ENCODE measurements at regions not wholly inside any gene's neighbourhood (a gene's known extent, or its start where the extent isn't known, plus 50 kb on each side); places are given as distances from the start of the nearest gene placed in this dataset.

DNA sequence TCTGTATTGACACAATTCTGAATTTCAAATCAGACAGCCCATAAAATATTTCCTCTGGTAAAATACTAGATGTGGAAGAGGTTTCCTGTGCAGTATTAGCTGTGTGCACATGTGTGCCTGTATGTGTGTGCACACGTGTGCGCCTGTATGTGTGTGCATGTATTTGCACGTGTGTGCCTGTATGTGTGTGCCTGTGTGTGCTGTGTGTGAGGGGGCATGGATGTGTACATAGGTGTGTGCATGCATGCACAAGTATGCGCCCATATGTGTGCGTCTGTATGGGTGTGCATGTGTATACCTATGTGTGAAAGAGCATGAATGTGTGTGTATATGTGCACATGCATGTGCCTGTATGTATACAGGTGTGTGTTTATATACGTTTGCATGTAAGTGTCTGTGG lies 191.4 kb downstream of the KLF6 start:
- H4K20me1 ChIP-seq: no peaks in the 10 kb centered on the region
- H3K36me3 ChIP-seq: no peaks in the 10 kb centered on the region
- H3K27ac ChIP-seq: no peak overlapping the region
- H3K27me3 ChIP-seq: no peaks in the 10 kb centered on the region
- peaks cover 6% of the 10 kb centered on the region; the same call in 1 of the 2 replicates for H3K4me1 ChIP-seq
- TF ChIP-seq Cebpa-rat (IDR thresholded peaks at IDR 0.05): no peak
- H3K9ac ChIP-seq: no peak overlapping the region
- no peak overlapping the region for H3K4me3 ChIP-seq
- H3K4me2 ChIP-seq: no peak overlapping the region
- H3K9me3 ChIP-seq: no peaks in the 10 kb centered on the region

DNA sequence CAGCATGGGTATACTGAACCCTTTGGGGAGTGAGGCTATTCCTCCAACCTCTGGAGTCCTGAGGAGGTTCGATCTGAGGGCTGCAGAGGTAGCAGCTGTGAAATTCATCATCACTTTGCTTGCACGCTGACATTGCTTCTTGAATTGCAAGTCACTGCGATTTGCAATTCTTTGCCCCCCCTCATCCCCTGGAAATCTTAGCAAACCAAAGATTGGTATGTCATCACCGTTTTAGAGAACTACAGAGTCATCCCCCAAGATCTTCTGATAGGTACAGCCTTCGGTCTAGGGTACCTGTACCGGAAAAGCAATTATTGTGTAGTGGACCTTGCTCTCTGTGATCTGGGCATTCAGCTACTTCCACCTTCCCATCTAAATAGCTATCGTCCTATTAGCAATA lies 192.6 kb downstream of the KLF6 start:
- no peaks in the 10 kb centered on the region for H3K27me3 ChIP-seq

DNA sequence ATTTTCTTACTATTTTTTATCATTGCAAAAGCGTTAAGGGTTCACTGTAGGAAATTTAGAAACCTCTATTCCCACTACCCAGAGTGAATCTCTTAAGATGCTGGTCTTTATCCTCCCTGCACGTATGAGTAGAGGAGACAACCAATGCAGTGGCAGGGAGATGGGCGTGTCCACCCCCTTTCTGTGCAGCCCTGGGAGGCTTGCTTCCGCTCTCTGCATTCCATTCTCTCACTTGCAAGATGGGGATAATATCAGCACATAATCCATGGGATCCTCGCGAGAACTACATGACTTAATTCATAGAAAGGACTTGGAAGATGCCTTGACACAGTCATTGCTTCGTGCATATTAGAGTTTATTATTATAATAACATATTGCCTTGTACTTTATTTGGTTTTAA lies 196.2 kb downstream of the KLF6 start:
- no peaks in the 10 kb centered on the region for H3K36me3 ChIP-seq
- no peaks in the 10 kb centered on the region for H4K20me1 ChIP-seq
- TF ChIP-seq Cebpa-rat (IDR thresholded peaks at IDR 0.05): no peak
- H3K4me1 ChIP-seq: peaks cover 6% of the 10 kb centered on the region; the same call in 1 of the 2 replicates
- H3K27ac ChIP-seq: no peak overlapping the region
- no peak overlapping the region for H3K4me3 ChIP-seq
- H3K9me3 ChIP-seq: no peaks in the 10 kb centered on the region
- no peaks in the 10 kb centered on the region for H3K27me3 ChIP-seq
- H3K9ac ChIP-seq: no peak overlapping the region
- H3K4me2 ChIP-seq: no peak overlapping the region

More for the DNA sequence above, 192.6 kb downstream of the KLF6 start:
- Histone ChIP-seq H3K27ac (no peak overlapping the region), H3K4me1 (peaks cover 6% of the 10 kb centered on the region; the same call in 1 of the 2 replicates), H3K4me3 (no peak overlapping the region), H3K9me3 (no peaks in the 10 kb centered on the region), H4K20me1 (no peaks in the 10 kb centered on the region), H3K9ac (no peak overlapping the region), H3K36me3 (no peaks in the 10 kb centered on the region), H3K4me2 (no peak overlapping the region)
- no peak for TF ChIP-seq Cebpa-rat (IDR thresholded peaks at IDR 0.05)

DNA sequence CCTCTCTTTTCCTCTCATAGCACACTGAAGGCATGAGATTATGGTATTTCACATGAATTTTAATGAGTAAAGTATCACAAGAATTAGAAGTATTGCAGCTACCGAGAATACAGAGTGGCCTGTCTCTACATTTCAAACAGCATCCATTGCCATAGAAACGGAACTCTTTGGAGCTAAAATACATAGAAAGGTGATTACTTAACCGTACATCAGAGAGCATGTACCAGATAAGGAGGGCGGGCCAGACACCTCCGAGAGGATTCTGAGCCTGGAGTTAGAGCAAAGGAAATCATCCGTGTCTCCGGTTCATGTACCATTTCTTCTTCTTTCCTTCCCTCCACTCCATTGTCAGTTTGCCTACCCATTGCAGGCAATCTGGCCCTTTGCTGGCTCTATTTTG lies 196.7 kb downstream of the KLF6 start:
- Histone ChIP-seq H3K27me3 (no peaks in the 10 kb centered on the region), H4K20me1 (no peaks in the 10 kb centered on the region), H3K27ac (no peak overlapping the region), H3K9ac (no peak overlapping the region), H3K4me1 (peaks cover 6% of the 10 kb centered on the region; the same call in 1 of the 2 replicates), H3K4me2 (no peak overlapping the region), H3K4me3 (no peak overlapping the region), H3K36me3 (no peaks in the 10 kb centered on the region), H3K9me3 (no peaks in the 10 kb centered on the region)
- no peak for TF ChIP-seq Cebpa-rat (IDR thresholded peaks at IDR 0.05)

DNA sequence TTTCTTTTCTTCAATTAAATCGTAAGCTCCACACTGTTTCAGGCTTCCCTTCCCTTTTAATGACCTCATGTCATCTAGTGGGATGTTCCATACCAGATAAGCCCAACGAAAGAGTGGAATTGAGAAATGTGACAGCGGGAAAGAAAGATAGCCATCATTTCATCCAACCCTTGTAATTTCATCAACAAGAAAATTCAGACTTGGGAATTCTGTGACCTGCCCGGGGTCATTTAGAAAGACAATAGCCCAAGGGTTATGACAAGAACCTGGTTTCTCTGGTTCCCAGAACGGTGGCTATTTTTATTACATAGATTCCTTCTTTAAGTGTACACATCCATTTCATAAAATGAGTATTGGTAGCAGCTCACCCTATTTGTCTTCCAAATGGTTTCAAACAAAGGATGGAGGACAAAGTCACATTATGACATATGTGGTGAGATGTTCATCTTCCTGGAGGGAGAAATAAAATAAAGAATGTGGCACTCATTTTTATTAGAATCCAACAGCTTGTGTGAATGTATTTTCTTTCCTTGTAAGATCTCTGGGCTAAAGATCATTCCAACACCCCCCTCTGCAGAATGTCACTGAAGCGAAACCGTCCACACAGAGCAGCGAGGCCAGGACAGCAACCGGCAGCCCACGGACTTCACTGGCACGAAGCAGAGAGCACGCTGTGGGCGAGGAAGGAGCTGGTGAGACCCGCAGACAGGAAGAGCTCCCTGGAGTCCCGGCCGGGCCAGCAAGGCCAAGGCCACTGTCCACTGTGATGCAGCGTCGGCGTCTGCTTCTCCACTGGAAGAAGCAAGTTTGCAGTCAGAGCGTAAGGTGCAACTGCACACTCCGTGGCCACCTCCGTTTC lies 199.9 kb downstream of the KLF6 start:
- Histone ChIP-seq H3K4me1 (peaks cover 6% of the 10 kb centered on the region; the same call in 1 of the 2 replicates), H4K20me1 (no peaks in the 10 kb centered on the region), H3K27ac (no peak overlapping the region), H3K36me3 (no peaks in the 10 kb centered on the region), H3K9ac (no peak overlapping the region), H3K4me3 (no peak overlapping the region), H3K9me3 (no peaks in the 10 kb centered on the region), H3K4me2 (no peak overlapping the region), H3K27me3 (no peaks in the 10 kb centered on the region)
- TF ChIP-seq Cebpa-rat (IDR thresholded peaks at IDR 0.05): no peak

DNA sequence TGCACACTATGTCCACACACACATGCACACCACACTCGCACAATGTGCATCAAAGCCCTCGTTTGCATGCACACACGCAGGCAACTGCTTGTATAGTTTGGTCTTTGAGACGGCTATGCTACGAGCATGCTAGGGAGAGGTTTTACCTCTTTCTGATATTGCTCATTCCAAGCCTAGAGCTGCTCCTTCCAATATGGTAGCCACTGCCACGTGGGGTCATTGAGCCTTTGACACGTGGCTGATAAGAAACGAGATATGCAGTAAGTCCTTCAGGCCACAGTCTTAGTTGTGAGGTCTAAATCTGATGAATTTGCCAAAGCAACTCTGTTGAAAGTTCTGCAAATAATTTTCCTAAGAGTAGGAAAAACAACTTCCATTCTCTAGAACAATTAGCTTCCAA lies 204.4 kb downstream of the KLF6 start:
- TF ChIP-seq Cebpa-rat (IDR thresholded peaks at IDR 0.05): no peak
- no peaks in the 10 kb centered on the region for H3K9me3 ChIP-seq
- H3K4me2 ChIP-seq: no peak overlapping the region
- no peak overlapping the region for H3K27ac ChIP-seq
- H3K9ac ChIP-seq: no peak overlapping the region
- H3K4me3 ChIP-seq: no peak overlapping the region
- H3K4me1 ChIP-seq: peaks cover 16% of the 10 kb centered on the region
- H3K27me3 ChIP-seq: no peaks in the 10 kb centered on the region
- no peaks in the 10 kb centered on the region for H4K20me1 ChIP-seq
- no peaks in the 10 kb centered on the region for H3K36me3 ChIP-seq

DNA sequence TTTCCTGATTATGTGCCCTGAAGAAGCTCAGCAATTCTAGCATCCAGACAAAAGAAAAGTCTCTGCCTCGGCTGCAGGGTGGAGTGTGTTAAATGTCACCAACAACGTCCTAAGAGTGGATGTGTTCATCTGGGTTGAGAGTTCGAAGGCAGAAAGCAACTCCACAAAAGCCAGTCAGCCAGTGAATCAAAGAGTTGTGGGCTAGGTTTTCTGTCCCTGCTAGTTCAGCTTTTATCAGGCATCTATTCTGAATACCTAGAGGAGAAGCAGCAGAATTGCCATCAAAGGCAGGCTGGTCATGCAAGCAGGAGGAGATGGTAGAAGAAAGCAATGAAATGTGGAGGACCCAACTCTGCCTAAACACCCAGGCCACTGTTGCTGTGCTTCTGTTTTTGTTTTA lies 205.2 kb downstream of the KLF6 start:
- H4K20me1 ChIP-seq: no peaks in the 10 kb centered on the region
- no peaks in the 10 kb centered on the region for H3K36me3 ChIP-seq
- no peaks in the 10 kb centered on the region for H3K9me3 ChIP-seq
- H3K4me3 ChIP-seq: no peak overlapping the region
- no peak overlapping the region for H3K9ac ChIP-seq
- no peak overlapping the region for H3K27ac ChIP-seq
- no peaks in the 10 kb centered on the region for H3K27me3 ChIP-seq
- H3K4me2 ChIP-seq: peak overlapping the region; percentile 58
- peaks cover 23% of the 10 kb centered on the region for H3K4me1 ChIP-seq
- TF ChIP-seq Cebpa-rat (IDR thresholded peaks at IDR 0.05): no peak

DNA sequence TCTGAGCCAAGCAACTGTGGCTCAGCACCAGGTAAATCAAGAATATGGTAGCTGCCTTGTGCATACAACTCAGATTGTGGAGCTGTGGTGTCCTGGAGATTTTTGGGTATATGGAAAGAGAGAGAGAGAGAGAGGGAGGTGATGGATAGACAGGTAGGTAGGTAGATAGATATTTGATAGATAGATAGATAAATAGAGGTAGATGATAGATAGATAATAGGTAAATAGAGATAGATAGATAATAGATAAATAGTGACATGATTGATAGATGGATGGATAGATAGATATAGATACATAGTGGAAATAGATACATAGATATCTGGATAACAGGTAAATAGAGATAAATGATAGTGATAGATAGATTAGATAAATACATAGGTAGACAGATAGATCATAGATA lies 206.3 kb downstream of the KLF6 start:
- no peak overlapping the region for H3K9ac ChIP-seq
- H3K4me2 ChIP-seq: no peak overlapping the region
- TF ChIP-seq Cebpa-rat (IDR thresholded peaks at IDR 0.05): no peak
- peaks cover 35% of the 10 kb centered on the region for H3K4me1 ChIP-seq
- no peaks in the 10 kb centered on the region for H3K27me3 ChIP-seq
- H3K36me3 ChIP-seq: no peaks in the 10 kb centered on the region
- H3K4me3 ChIP-seq: no peak overlapping the region
- no peaks in the 10 kb centered on the region for H3K9me3 ChIP-seq
- H3K27ac ChIP-seq: no peak overlapping the region
- no peaks in the 10 kb centered on the region for H4K20me1 ChIP-seq

DNA sequence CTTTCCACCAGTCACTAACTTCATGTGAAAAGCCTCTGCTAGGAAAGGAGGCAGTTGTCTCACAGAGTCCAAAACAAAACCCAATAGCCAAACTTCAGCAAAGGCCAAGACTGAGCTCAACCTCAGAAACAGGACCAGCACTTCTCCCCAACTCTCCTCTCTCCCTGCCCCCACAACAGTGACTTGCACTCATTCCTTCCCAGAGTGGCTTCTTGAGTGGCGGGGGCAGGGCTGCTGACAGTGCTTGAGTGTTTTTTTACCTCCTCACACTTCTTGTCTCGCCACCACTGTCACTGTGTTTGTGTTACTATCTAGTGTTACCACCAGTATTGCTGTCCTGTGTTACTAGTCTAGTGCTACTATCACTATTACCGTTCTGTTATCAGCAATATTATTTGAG lies 206.8 kb downstream of the KLF6 start:
- no peaks in the 10 kb centered on the region for H3K36me3 ChIP-seq
- no peaks in the 10 kb centered on the region for H3K27me3 ChIP-seq
- H3K4me3 ChIP-seq: no peak overlapping the region
- no peak overlapping the region for H3K9ac ChIP-seq
- no peak overlapping the region for H3K4me2 ChIP-seq
- TF ChIP-seq Cebpa-rat (IDR thresholded peaks at IDR 0.05): no peak
- peaks cover 40% of the 10 kb centered on the region for H3K4me1 ChIP-seq
- H3K27ac ChIP-seq: no peak overlapping the region
- H4K20me1 ChIP-seq: no peaks in the 10 kb centered on the region
- no peaks in the 10 kb centered on the region for H3K9me3 ChIP-seq

DNA sequence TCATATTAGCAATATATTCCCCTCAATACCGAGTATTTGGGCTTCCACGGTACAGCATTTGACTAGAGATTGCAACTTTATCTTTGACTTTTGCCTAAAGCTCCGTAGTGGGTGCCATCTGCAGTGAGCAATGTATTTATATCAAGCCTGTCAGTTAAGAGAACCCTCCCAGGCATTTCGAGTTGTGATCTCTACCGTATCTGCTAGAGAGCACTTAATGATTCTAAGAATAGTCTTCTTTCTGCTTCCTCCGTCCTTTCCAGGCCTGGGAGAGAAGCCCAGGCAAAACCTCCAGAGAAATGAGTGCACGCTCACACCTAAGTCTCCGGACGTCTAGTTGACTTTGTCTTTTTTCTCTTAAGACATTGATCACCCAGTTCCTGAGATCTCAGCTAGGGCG lies 210.6 kb downstream of the KLF6 start:
- Histone ChIP-seq H3K27me3 (no peaks in the 10 kb centered on the region), H3K36me3 (no peaks in the 10 kb centered on the region), H3K9me3 (peaks cover 5% of the 10 kb centered on the region; the same call in 1 of the 2 replicates), H4K20me1 (no peaks in the 10 kb centered on the region), H3K27ac (peak overlapping the region; percentile 43; the same call in 1 of the 2 replicates), H3K4me2 (peak overlapping the region; percentile 83), H3K9ac (peak overlapping the region; percentile 61; the same call in 1 of the 2 replicates), H3K4me3 (no peak overlapping the region; the same call in 1 of the 2 replicates), H3K4me1 (peaks cover 46% of the 10 kb centered on the region)
- no peak for TF ChIP-seq Cebpa-rat (IDR thresholded peaks at IDR 0.05)
